GM18519 (cell line): ENCODE measurements at regions not wholly inside any gene's neighbourhood (a gene's known extent, or its start where the extent isn't known, plus 50 kb on each side); places are given as distances from the start of the nearest gene placed in this dataset.

ENCODE experiments used
- ATAC-seq: cut with Tn5 transposase; IDR thresholded peaks from one replicate; pipeline ENCODE4 v1.9.1; 2021; ENCODE audit warnings: mild to moderate bottlenecking, moderate library complexity; ENCODE audit not compliant: unreplicated experiment, low FRiP score

- no peak for ATAC-seq
These were observed 819.6 kb downstream of the TBC1D22A start for GRCh38 chr22:47582067-47582466.

GRCh38 chr22:47580121-47580520 lies 817.7 kb downstream of the TBC1D22A start:
- ATAC-seq: no peak

- no peak for ATAC-seq
These were observed 814.5 kb downstream of the TBC1D22A start for GRCh38 chr22:47576908-47577307.

GRCh38 chr22:47575291-47575690 lies 812.8 kb downstream of the TBC1D22A start:
- ATAC-seq: no peak

- ATAC-seq: no peak
These were observed 812.1 kb downstream of the TBC1D22A start for GRCh38 chr22:47574556-47574955.

GRCh38 chr22:47573141-47573540 lies 810.7 kb downstream of the TBC1D22A start:
- ATAC-seq: no peak

GRCh38 chr22:47572443-47572842 lies 810.0 kb downstream of the TBC1D22A start:
- ATAC-seq: no peak

GRCh38 chr22:47571616-47572015 lies 809.2 kb downstream of the TBC1D22A start:
- ATAC-seq: no peak

- ATAC-seq: no peak
These were observed 808.4 kb downstream of the TBC1D22A start for GRCh38 chr22:47570851-47571250.

GRCh38 chr22:47570300-47570685 lies 807.8 kb downstream of the TBC1D22A start:
- ATAC-seq: no peak

- ATAC-seq: no peak
These were observed 807.2 kb downstream of the TBC1D22A start for GRCh38 chr22:47569389-47570299.

- ATAC-seq: no peak
These were observed 806.2 kb downstream of the TBC1D22A start for GRCh38 chr22:47568700-47569099.

GRCh38 chr22:47567126-47568090 lies 805.0 kb downstream of the TBC1D22A start:
- no peak for ATAC-seq

GRCh38 chr22:47566491-47566890 lies 804.0 kb downstream of the TBC1D22A start:
- no peak for ATAC-seq

GRCh38 chr22:47565607-47566006 lies 803.2 kb downstream of the TBC1D22A start:
- no peak for ATAC-seq

GRCh38 chr22:47564651-47565434 lies 802.4 kb downstream of the TBC1D22A start:
- ATAC-seq: no peak

- ATAC-seq: no peak
These were observed 801.7 kb downstream of the TBC1D22A start for GRCh38 chr22:47564158-47564450.

- ATAC-seq: no peak
These were observed 801.1 kb downstream of the TBC1D22A start for GRCh38 chr22:47563406-47564157.

- no peak for ATAC-seq
These were observed 799.3 kb downstream of the TBC1D22A start for GRCh38 chr22:47561766-47562165.

- no peak for ATAC-seq
These were observed 798.7 kb downstream of the TBC1D22A start for GRCh38 chr22:47561115-47561675.
